K562 (cell line): ENCODE measurements at regions not wholly inside any gene's neighbourhood (a gene's known extent, or its start where the extent isn't known, plus 50 kb on each side); places are given as distances from the start of the nearest gene placed in this dataset.

Source experiments
- ATAC-seq: fragments of 200-7000 bp; cut with Tn5 transposase; 3 replicates; pipeline ENCODE4 v1.9.1; 2020; ENCODE audit warnings: moderate library complexity
- BruUV-seq: library from RNA; stranded (reverse); fragments of 400-500 nt; replicated peaks from 2 replicates; lab custom pipeline; 2021; lab: Mats Ljungman, UMichigan
- CTCF ChIA-PET: fragments of 300-600 bp; formaldehyde crosslinking; extraction: SDS; loops from one replicate; lab custom pipeline; 2021; ENCODE audit warnings: low intra/inter-chr PET ratio; lab: Yijun Ruan, JAX
- POLR2A ChIA-PET: fragments of 300-600, 350-650 bp; sonication (Branson Sonifier 250); formaldehyde crosslinking; extraction: SDS; loops from one replicate; lab custom pipeline; 2021; ENCODE audit warnings: antibody characterized with exemption, inconsistent platforms; lab: Yijun Ruan, JAX
- DNase-seq, 4 experiments: peaks; one replicate each; pipeline versions ENCODE4 v3.0.0 to v3.0.0-alpha.2; 2011 to 2018; ENCODE audit warnings: low spot score in 3 of 4, mixed read lengths in 3 of 4; ENCODE audit errors: extremely low read depth in 1 of 4
- FAIRE-seq: peaks from 2 replicates; lab custom pipeline; 2011; peaks lifted over from hg19 to GRCh38; lab: Jason Lieb, UNC
- H2AFZ ChIP-seq: 2 replicates; pipeline ENCODE4 v1.6.0; 2011; ENCODE audit warnings: low read depth, low read length, control low read depth, inconsistent platforms
- H3K27ac ChIP-seq: fragments of 200-600 bp; 3 replicates; pipeline ENCODE4 v1.8.0; 2011; ENCODE audit warnings: low read depth, mild to moderate bottlenecking, control low read depth, inconsistent platforms, low read length, moderate library complexity, mixed read lengths; ENCODE audit errors: extremely low read depth
- H3K27me3 ChIP-seq, 2 experiments: fragments of 300-600 bp in 1 of 2; 2 replicates in 1 of 2; 3 replicates in 1 of 2; pipeline versions ENCODE4 v1.6.0 to v1.8.0; 2011; ENCODE audit warnings: inconsistent platforms in 2 of 2, low read length in 2 of 2, mild to moderate bottlenecking in 1 of 2, mixed read lengths in 1 of 2, moderate library complexity in 1 of 2; ENCODE audit not compliant: control insufficient read depth in 2 of 2, insufficient read depth in 2 of 2
- H3K36me3 ChIP-seq: fragments of 300-600 bp; 3 replicates; pipeline ENCODE4 v1.8.0; 2011; ENCODE audit warnings: mild to moderate bottlenecking, low read length, inconsistent platforms; ENCODE audit not compliant: control insufficient read depth, insufficient read depth
- H3K4me1 ChIP-seq, 2 experiments: fragments of 200-600 bp in 1 of 2; replicated peaks in 1 of 2; 2 replicates in 1 of 2; 3 replicates in 1 of 2; pipeline versions ENCODE4 v1.5.1 to v1.8.0; 2011; ENCODE audit warnings: inconsistent platforms in 2 of 2, low read length in 2 of 2, mild to moderate bottlenecking in 1 of 2, mixed read lengths in 1 of 2, moderate library complexity in 1 of 2; ENCODE audit not compliant: control insufficient read depth in 2 of 2, insufficient read depth in 2 of 2
- H3K4me2 ChIP-seq: 2 replicates; pipeline ENCODE4 v1.6.1; 2011; ENCODE audit warnings: low read length, control low read depth, inconsistent platforms, mixed read lengths; ENCODE audit not compliant: insufficient read depth
- H3K4me3 ChIP-seq: fragments of 200-600 bp; sonication (generic), shearing (Covaris generic); 2 replicates; pipeline ENCODE4 v1.5.1; 2016; ENCODE audit warnings: control low read depth, inconsistent platforms
- H3K79me2 ChIP-seq: fragments of 200-600 bp; 3 replicates; pipeline ENCODE4 v1.8.0; 2011; ENCODE audit warnings: low read length, inconsistent platforms; ENCODE audit not compliant: control insufficient read depth, insufficient read depth
- H3K9ac ChIP-seq, 2 experiments: 2 replicates each; pipeline versions ENCODE4 v1.6.0 to v1.6.1; 2011; ENCODE audit warnings: low read depth in 2 of 2, low read length in 2 of 2, control low read depth in 1 of 2, inconsistent platforms in 1 of 2, mild to moderate bottlenecking in 1 of 2, mixed read lengths in 1 of 2; ENCODE audit not compliant: insufficient read depth in 1 of 2
- H3K9me1 ChIP-seq: one replicate; pipeline ENCODE4 v1.6.0; 2011; ENCODE audit warnings: inconsistent platforms, mild to moderate bottlenecking, low read length, moderate library complexity; ENCODE audit not compliant: control insufficient read depth, insufficient read depth
- H3K9me3 ChIP-seq: replicated peaks from 2 replicates; pipeline ENCODE4 v1.5.1; 2011; ENCODE audit warnings: low read depth, low read length, inconsistent platforms; ENCODE audit not compliant: control insufficient read depth, insufficient read depth
- H4K20me1 ChIP-seq: replicated peaks from 2 replicates; pipeline ENCODE4 v1.6.1; 2011; ENCODE audit warnings: low read length, inconsistent platforms, mixed read lengths; ENCODE audit not compliant: control insufficient read depth, insufficient read depth
- CHD4 ChIP-seq: fragments of 200-600 bp; sonication (generic); IDR thresholded peaks from 3 replicates; pipeline ENCODE4 v1.6.1; 2012; ENCODE audit warnings: low read depth, mild to moderate bottlenecking, mixed read lengths, low read length, inconsistent platforms; ENCODE audit not compliant: insufficient read depth, insufficient replicate concordance, poor library complexity, severe bottlenecking
- EHMT2 ChIP-seq: fragments of 450-650 bp; IDR thresholded peaks from 2 replicates; pipeline ENCODE4 v1.6.1; 2018; ENCODE audit warnings: antibody characterized with exemption
- ESRRA ChIP-seq: fragments of 450-650 bp; IDR thresholded peaks from 2 replicates; pipeline ENCODE4 v1.6.1; 2014; ENCODE audit warnings: low read depth, mild to moderate bottlenecking, moderate library complexity, borderline replicate concordance
- EWSR1 ChIP-seq: fragments of 450-650 bp; IDR thresholded peaks from 2 replicates; pipeline ENCODE4 v1.6.1; 2018; ENCODE audit warnings: borderline replicate concordance, mild to moderate bottlenecking, low read depth, moderate library complexity; ENCODE audit not compliant: partially characterized antibody
- GTF2A2 ChIP-seq: IDR thresholded peaks from 2 replicates; pipeline ENCODE4 v1.6.1; 2016; ENCODE audit warnings: mild to moderate bottlenecking, missing genetic modification characterization, missing compliant biosample characterization
- HSF4 ChIP-seq: fragments of 250-450 bp; sonication (Bioruptor Pico); IDR thresholded peaks from 2 replicates; pipeline ENCODE4 v2.1.2; 2022; ENCODE audit warnings: mild to moderate bottlenecking, moderate library complexity, borderline replicate concordance
- KLF10 ChIP-seq: fragments of 250-450 bp; sonication (Bioruptor Pico); IDR thresholded peaks from 2 replicates; pipeline ENCODE4 v1.6.1; 2021; ENCODE audit warnings: matching md5 sums
- LCOR ChIP-seq: sonication (generic); formaldehyde crosslinking; IDR thresholded peaks from 2 replicates; pipeline ENCODE4 v1.8.0; 2022; ENCODE audit warnings: mild to moderate bottlenecking, missing genetic modification reagents
- MXD1 ChIP-seq: fragments of 250-450 bp; sonication (Bioruptor Pico); IDR thresholded peaks from 2 replicates; pipeline ENCODE4 v1.8.0; 2021; ENCODE audit warnings: borderline replicate concordance, mild to moderate bottlenecking, moderate library complexity; ENCODE audit not compliant: poor library complexity, severe bottlenecking
- NFIC ChIP-seq: fragments of 450-650 bp; IDR thresholded peaks from 2 replicates; pipeline ENCODE4 v1.6.1; 2017; ENCODE audit warnings: mild to moderate bottlenecking, inconsistent platforms
- OTX1 ChIP-seq: fragments of 450-650 bp; formaldehyde crosslinking; IDR thresholded peaks from 2 replicates; pipeline ENCODE4 v1.4.0; 2022; ENCODE audit warnings: mild to moderate bottlenecking
- RCOR1 ChIP-seq, 2 experiments: IDR thresholded peaks; 2 replicates each; pipeline ENCODE4 v1.6.1; 2012; ENCODE audit warnings: low read depth in 2 of 2, low read length in 2 of 2, borderline replicate concordance in 1 of 2, improper control_type of control experiment in 1 of 2
- RFX1 ChIP-seq: fragments of 450-650 bp; IDR thresholded peaks from 2 replicates; pipeline ENCODE4 v1.6.1; 2016; ENCODE audit warnings: mild to moderate bottlenecking, moderate library complexity
- SAP30 ChIP-seq: fragments of 200-600 bp; sonication (generic); IDR thresholded peaks from 2 replicates; pipeline ENCODE4 v1.6.1; 2012; ENCODE audit warnings: borderline replicate concordance, low read depth, mild to moderate bottlenecking, moderate library complexity, low read length, control low read depth, inconsistent platforms; ENCODE audit not compliant: insufficient read depth, poor library complexity, severe bottlenecking
- WGBS: fragments of 100-300 bp; shearing (Covaris generic); methylation state at CpG from one replicate; pipeline ENCODE4 v1.1.6; 2016; ENCODE audit warnings: low coverage, mixed read lengths; ENCODE audit not compliant: insufficient coverage; ENCODE audit errors: missing lambda C conversion rate; 5-methylcytosine and 5-hydroxymethylcytosine counted together
- in situ Hi-C: fragments of 300-500 bp; cut with MboI; formaldehyde crosslinking; loops from 4 replicates; pipeline ENCODE4 v1.15.0; 2018; ENCODE audit warnings: inconsistent platforms, mixed read lengths
- intact Hi-C: fragments of 100-400 bp; cut with micrococcal nuclease; formaldehyde crosslinking; loops from 2 replicates; pipeline ENCODE4 v1.14.2; 2022
- TF ChIP-seq, protein P1 (sequence below): fragments of 250-450 bp; sonication (Bioruptor Pico); IDR thresholded peaks from 2 replicates; pipeline ENCODE4 v1.5.0; 2020; ENCODE audit warnings: mild to moderate bottlenecking, borderline replicate concordance

DNA sequence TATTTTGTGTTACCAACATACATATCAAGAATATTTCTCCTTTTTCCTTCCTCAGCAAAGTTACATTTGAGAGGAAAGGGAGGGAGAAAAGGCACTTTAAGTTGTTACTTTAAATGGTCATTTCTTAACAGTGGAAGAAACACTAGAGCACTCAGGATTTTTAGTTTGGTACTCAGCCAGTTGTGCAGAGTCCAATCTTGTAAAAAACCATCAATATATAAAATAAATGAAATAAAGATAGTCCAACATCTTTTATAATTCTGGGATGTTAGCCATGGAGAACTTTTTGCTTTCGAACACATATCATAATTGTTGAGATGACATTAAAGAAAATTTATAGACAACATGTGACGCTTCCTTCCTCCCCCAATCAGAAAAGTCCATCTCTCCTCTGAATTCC, 253.8 kb downstream of the QDPR start:
- H3K4me1 ChIP-seq: no peaks in the 10 kb centered on the region
- no peak for TF ChIP-seq LCOR (CRISPR knock-in tag)
- TF ChIP-seq ESRRA: no peak
- TF ChIP-seq, all 486 proteins: peak for 0
- ChIA-PET POLR2A (no interaction called here), CTCF (no interaction called here)
- DNase-seq (no peak), FAIRE-seq (no peak), ATAC-seq (no peak)
- intact Hi-C loops: no loop called here
- H3K79me2 ChIP-seq: no peaks in the 10 kb centered on the region
- H3K9me3 ChIP-seq: no peaks in the 10 kb centered on the region
- 0% methylated on average over 2 of the region's 2 CpGs for WGBS
- H3K9me1 ChIP-seq: no peaks in the 10 kb centered on the region
- H3K27me3 ChIP-seq: no peaks in the 10 kb centered on the region
- no peak overlapping the region for H3K9ac ChIP-seq
- H3K36me3 ChIP-seq: no peaks in the 10 kb centered on the region
- H3K4me3 ChIP-seq: no peak overlapping the region
- no peak overlapping the region for H2AFZ ChIP-seq
- H3K27ac ChIP-seq: no peak overlapping the region
- BruUV-seq: no TSS peak
- H4K20me1 ChIP-seq: no peaks in the 10 kb centered on the region; the same call in 1 of the 2 replicates
- in situ Hi-C loops: no loop called here
- H3K4me2 ChIP-seq: no peak overlapping the region

GRCh38 chr4:17252131-17252530, 259.8 kb downstream of the QDPR start:
- no peak overlapping the region for H3K9ac ChIP-seq
- ChIA-PET CTCF (no interaction called here), POLR2A (no interaction called here)
- H3K79me2 ChIP-seq: no peaks in the 10 kb centered on the region
- WGBS: 3% methylated on average over 2 of the region's 2 CpGs
- no peaks in the 10 kb centered on the region for H3K4me1 ChIP-seq
- DNase-seq (no peak), FAIRE-seq (no peak), ATAC-seq (no peak)
- H3K4me3 ChIP-seq: no peak overlapping the region
- H3K4me2 ChIP-seq: no peak overlapping the region
- BruUV-seq: no TSS peak
- intact Hi-C loops: no loop called here
- no peak overlapping the region for H2AFZ ChIP-seq
- no peaks in the 10 kb centered on the region for H3K9me3 ChIP-seq
- H3K36me3 ChIP-seq: no peaks in the 10 kb centered on the region
- H3K27me3 ChIP-seq: no peaks in the 10 kb centered on the region
- in situ Hi-C loops: no loop called here
- H3K27ac ChIP-seq: no peak overlapping the region
- no peaks in the 10 kb centered on the region for H3K9me1 ChIP-seq
- H4K20me1 ChIP-seq: no peaks in the 10 kb centered on the region
- no peak for TF ChIP-seq SAP30
- TF ChIP-seq EWSR1: no peak
- TF ChIP-seq RCOR1 (IDR thresholded peaks at IDR 0.05; ENCODE audit: borderline replicate concordance in 1 of 2, low read depth in 2 of 2, low read length in 2 of 2): no peak
- TF ChIP-seq NFIC: no peak
- no peak for TF ChIP-seq KLF10 (CRISPR knock-in tag)
- TF ChIP-seq HSF4 (CRISPR knock-in tag): no peak
- TF ChIP-seq GTF2A2: no peak
- TF ChIP-seq, protein P1, sequence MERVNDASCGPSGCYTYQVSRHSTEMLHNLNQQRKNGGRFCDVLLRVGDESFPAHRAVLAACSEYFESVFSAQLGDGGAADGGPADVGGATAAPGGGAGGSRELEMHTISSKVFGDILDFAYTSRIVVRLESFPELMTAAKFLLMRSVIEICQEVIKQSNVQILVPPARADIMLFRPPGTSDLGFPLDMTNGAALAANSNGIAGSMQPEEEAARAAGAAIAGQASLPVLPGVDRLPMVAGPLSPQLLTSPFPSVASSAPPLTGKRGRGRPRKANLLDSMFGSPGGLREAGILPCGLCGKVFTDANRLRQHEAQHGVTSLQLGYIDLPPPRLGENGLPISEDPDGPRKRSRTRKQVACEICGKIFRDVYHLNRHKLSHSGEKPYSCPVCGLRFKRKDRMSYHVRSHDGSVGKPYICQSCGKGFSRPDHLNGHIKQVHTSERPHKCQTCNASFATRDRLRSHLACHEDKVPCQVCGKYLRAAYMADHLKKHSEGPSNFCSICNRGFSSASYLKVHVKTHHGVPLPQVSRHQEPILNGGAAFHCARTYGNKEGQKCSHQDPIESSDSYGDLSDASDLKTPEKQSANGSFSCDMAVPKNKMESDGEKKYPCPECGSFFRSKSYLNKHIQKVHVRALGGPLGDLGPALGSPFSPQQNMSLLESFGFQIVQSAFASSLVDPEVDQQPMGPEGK: no peak
- TF ChIP-seq CHD4: no peak
- TF ChIP-seq MXD1: no peak
- TF ChIP-seq RFX1: no peak
- TF ChIP-seq EHMT2: no peak
- no peak for TF ChIP-seq OTX1 (CRISPR knock-in tag)
